SK-N-SH (cell line): ENCODE measurements at regions not wholly inside any gene's neighbourhood (a gene's known extent, or its start where the extent isn't known, plus 50 kb on each side); places are given as distances from the start of the nearest gene placed in this dataset.

Experiments
- CTCF ChIA-PET: fragments of 300-600, 350-600 bp; formaldehyde crosslinking; extraction: SDS; loops from one replicate; lab custom pipeline; 2021; lab: Yijun Ruan, JAX
- POLR2A ChIA-PET: fragments of 350-600 bp; sonication (Branson Sonifier 250); formaldehyde crosslinking; extraction: SDS; loops from one replicate; lab custom pipeline; 2020; ENCODE audit warnings: antibody characterized with exemption, inconsistent platforms; lab: Yijun Ruan, JAX
- DNase-seq: peaks from one replicate; pipeline ENCODE4 v3.0.0; 2012
- H2AFZ ChIP-seq: fragments of 200-600 bp; sonication (generic); 2 replicates; pipeline ENCODE4 v1.8.1; 2016; ENCODE audit warnings: antibody characterized with exemption, mild to moderate bottlenecking, low read depth
- H3F3A ChIP-seq: fragments of 200-600 bp; sonication (generic); replicated peaks from 2 replicates; pipeline ENCODE3; 2016; ENCODE audit warnings: antibody characterized with exemption, mild to moderate bottlenecking; ENCODE audit not compliant: insufficient read depth
- H3K27ac ChIP-seq, 2 experiments: fragments of 200-500 bp in 1 of 2; fragments of 200-600 bp in 1 of 2; sonication (Bioruptor generic) in 1 of 2; sonication (generic), shearing (Covaris generic) in 1 of 2; 2 replicates each; pipeline versions ENCODE4 v1.5.1 to v1.6.1; 2014 to 2016; ENCODE audit warnings: low read depth in 2 of 2, inconsistent platforms in 1 of 2, low read length in 1 of 2, mild to moderate bottlenecking in 1 of 2, mixed read lengths in 1 of 2
- H3K27me3 ChIP-seq: fragments of 200-600 bp; sonication (generic), shearing (Covaris generic); 2 replicates; pipeline ENCODE4 v1.6.1; 2016; ENCODE audit warnings: mixed run types; ENCODE audit not compliant: insufficient read depth
- H3K36me3 ChIP-seq, 2 experiments: fragments of 200-500 bp in 1 of 2; fragments of 200-600 bp in 1 of 2; sonication (Bioruptor generic) in 1 of 2; sonication (generic) in 1 of 2; replicated peaks in 1 of 2; 2 replicates each; pipeline versions ENCODE3 to v1.5.1; 2014 to 2016; ENCODE audit warnings: low read length in 1 of 2, mild to moderate bottlenecking in 1 of 2; ENCODE audit not compliant: insufficient read depth in 2 of 2, control insufficient read depth in 1 of 2
- H3K4me1 ChIP-seq, 2 experiments: fragments of 200-500 bp in 1 of 2; fragments of 200-600 bp in 1 of 2; sonication (Bioruptor generic) in 1 of 2; sonication (generic), shearing (Covaris generic) in 1 of 2; 2 replicates each; pipeline versions ENCODE4 v1.5.1 to v1.6.1; 2014 to 2016; ENCODE audit warnings: low read depth in 1 of 2, low read length in 1 of 2, mixed run types in 1 of 2; ENCODE audit not compliant: insufficient read depth in 2 of 2, control insufficient read depth in 1 of 2
- H3K4me2 ChIP-seq: fragments of 200-600 bp; sonication (generic), shearing (Covaris generic); 2 replicates; pipeline ENCODE4 v1.6.1; 2017; ENCODE audit warnings: mixed run types
- H3K4me3 ChIP-seq, 2 experiments: fragments of 200-500 bp in 1 of 2; fragments of 200-600 bp in 1 of 2; sonication (Bioruptor generic) in 1 of 2; sonication (generic), shearing (Covaris generic) in 1 of 2; 2 replicates each; pipeline versions ENCODE4 v1.5.1 to v1.8.1; 2014 to 2016; ENCODE audit warnings: low read depth in 2 of 2, inconsistent platforms in 1 of 2, low read length in 1 of 2, mild to moderate bottlenecking in 1 of 2, mixed read lengths in 1 of 2, moderate library complexity in 1 of 2
- H3K79me2 ChIP-seq: fragments of 200-600 bp; sonication (generic); 2 replicates; pipeline ENCODE4 v1.8.1; 2017; ENCODE audit warnings: mild to moderate bottlenecking; ENCODE audit not compliant: insufficient read depth
- H3K9ac ChIP-seq: fragments of 200-600 bp; sonication (generic); 2 replicates; pipeline ENCODE4 v1.6.1; 2017; ENCODE audit warnings: mixed run types
- H3K9me2 ChIP-seq: fragments of 200-600 bp; sonication (generic); 2 replicates; pipeline ENCODE4 v1.6.1; 2017; ENCODE audit warnings: mixed run types
- H3K9me3 ChIP-seq: fragments of 200-600 bp; sonication (generic); 2 replicates; pipeline ENCODE4 v1.6.1; 2017; ENCODE audit warnings: mixed run types, mild to moderate bottlenecking, moderate library complexity
- H4K20me1 ChIP-seq: fragments of 200-600 bp; sonication (generic); 2 replicates; pipeline ENCODE4 v1.6.1; 2017; ENCODE audit warnings: mild to moderate bottlenecking, mixed run types; ENCODE audit not compliant: insufficient read depth
- ELF1 ChIP-seq: IDR thresholded peaks from 2 replicates; pipeline ENCODE4 v1.4.0; 2012
- EP300 ChIP-seq, 2 experiments: IDR thresholded peaks; 2 replicates each; pipeline versions ENCODE4 v1.4.0 to v1.6.1; 2012; ENCODE audit warnings: borderline replicate concordance in 1 of 2, low read depth in 1 of 2, low read length in 1 of 2
- EZH2phosphoT487 ChIP-seq: fragments of 200-600 bp; sonication (generic); IDR thresholded peaks from 2 replicates; pipeline ENCODE4 v1.6.1; 2017; ENCODE audit warnings: low read depth, mixed run types, mild to moderate bottlenecking, antibody characterized with exemption, moderate library complexity, borderline replicate concordance
- FOXJ3 ChIP-seq: sonication (generic); formaldehyde crosslinking; IDR thresholded peaks from 2 replicates; pipeline ENCODE4 v1.5.1; 2020; ENCODE audit warnings: mild to moderate bottlenecking, missing genetic modification reagents
- GABPA ChIP-seq: IDR thresholded peaks from 2 replicates; pipeline ENCODE4 v1.4.0; 2012; ENCODE audit warnings: low read depth, mild to moderate bottlenecking
- GATA2 ChIP-seq: sonication (generic); formaldehyde crosslinking; IDR thresholded peaks from 2 replicates; pipeline ENCODE4 v1.5.0; 2020; ENCODE audit warnings: mild to moderate bottlenecking, missing genetic modification reagents
- IRF3 ChIP-seq: fragments of 150-350 bp; IDR thresholded peaks from 2 replicates; pipeline ENCODE4 v1.6.1; 2016; ENCODE audit warnings: mild to moderate bottlenecking, low read depth, low read length
- JUND ChIP-seq: IDR thresholded peaks from 2 replicates; pipeline ENCODE4 v1.4.0; 2012
- MAX ChIP-seq: IDR thresholded peaks from 2 replicates; pipeline ENCODE4 v1.4.0; 2012; ENCODE audit warnings: low read depth
- MXI1 ChIP-seq: IDR thresholded peaks from 2 replicates; pipeline ENCODE4 v1.6.1; 2012; ENCODE audit warnings: mild to moderate bottlenecking, low read depth, low read length, improper control_type of control experiment
- NFIC ChIP-seq: IDR thresholded peaks from 2 replicates; pipeline ENCODE4 v1.4.0; 2012; ENCODE audit warnings: borderline replicate concordance
- NRF1 ChIP-seq: IDR thresholded peaks from 2 replicates; pipeline ENCODE4 v1.6.1; 2012; ENCODE audit warnings: low read depth, mild to moderate bottlenecking, low read length
- POLR2AphosphoS5 ChIP-seq: IDR thresholded peaks from 2 replicates; pipeline ENCODE4 v1.6.1; 2012; ENCODE audit warnings: low read depth, low read length
- RAD21 ChIP-seq: IDR thresholded peaks from 2 replicates; pipeline ENCODE4 v1.6.1; 2012; ENCODE audit warnings: mild to moderate bottlenecking, low read length
- RCOR1 ChIP-seq: fragments of 150-350 bp; IDR thresholded peaks from 2 replicates; pipeline ENCODE4 v1.6.1; 2017; ENCODE audit warnings: antibody characterized with exemption, low read length
- RFX5 ChIP-seq: IDR thresholded peaks from 2 replicates; pipeline ENCODE4 v1.6.1; 2012; ENCODE audit warnings: mild to moderate bottlenecking, improper control_type of control experiment, low read length
- RXRA ChIP-seq: IDR thresholded peaks from 2 replicates; pipeline ENCODE4 v1.4.0; 2012; ENCODE audit warnings: low read depth, mild to moderate bottlenecking, borderline replicate concordance
- SIN3A ChIP-seq: IDR thresholded peaks from 2 replicates; pipeline ENCODE4 v1.6.1; 2012; ENCODE audit warnings: low read depth, mild to moderate bottlenecking, low read length, moderate library complexity, borderline replicate concordance
- TCF12 ChIP-seq: IDR thresholded peaks from 2 replicates; pipeline ENCODE4 v1.4.0; 2012
- TEAD4 ChIP-seq: IDR thresholded peaks from 2 replicates; pipeline ENCODE4 v1.4.0; 2012; ENCODE audit warnings: mild to moderate bottlenecking, borderline replicate concordance; ENCODE audit not compliant: insufficient read depth
- YY1 ChIP-seq: IDR thresholded peaks from 2 replicates; pipeline ENCODE4 v1.4.0; 2012; ENCODE audit warnings: low read depth, mild to moderate bottlenecking
- WGBS: methylation state at CpG from one replicate; pipeline ENCODE4 v1.1.6; 2017; ENCODE audit warnings: low lambda C conversion rate; 5-methylcytosine and 5-hydroxymethylcytosine counted together
- TF ChIP-seq, protein P1 (sequence below): IDR thresholded peaks from 2 replicates; pipeline ENCODE4 v1.4.0; 2012; ENCODE audit warnings: low read depth, borderline replicate concordance
- TF ChIP-seq, protein P2 (sequence below): fragments of 200-600 bp; sonication (generic); IDR thresholded peaks from 2 replicates; pipeline ENCODE4 v1.6.1; 2017; ENCODE audit warnings: antibody characterized with exemption, mild to moderate bottlenecking, moderate library complexity

DNA sequence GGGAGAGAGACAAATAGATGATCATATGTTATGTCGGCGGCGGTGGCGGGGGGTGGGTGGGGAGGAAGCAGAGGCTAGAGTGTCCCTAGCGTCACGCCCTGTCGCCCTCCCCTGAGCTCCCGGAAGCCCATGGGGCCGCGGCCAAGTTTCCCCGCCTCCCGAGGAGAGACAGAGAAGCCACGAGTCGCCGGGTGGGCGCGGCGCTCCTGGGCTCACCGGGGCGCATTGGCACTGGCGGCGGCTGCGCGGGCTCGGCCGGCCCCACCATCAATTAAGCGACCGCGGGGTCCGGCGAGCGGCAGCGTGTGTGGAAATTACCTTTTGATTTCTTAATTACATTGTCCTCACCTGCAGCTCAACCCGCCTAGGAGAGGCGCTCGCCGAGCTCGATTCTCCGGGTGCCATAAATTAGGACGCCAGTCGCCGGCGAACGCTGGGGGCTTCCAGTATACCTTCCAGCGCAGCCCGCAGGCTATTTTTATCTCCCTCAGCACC, 119.9 kb upstream of the LHX5 start:
- H3K9me2 ChIP-seq = no peaks in the 10 kb centered on the region
- no peaks in the 10 kb centered on the region for H3K9me3 ChIP-seq
- H3K27me3 ChIP-seq = no peaks in the 10 kb centered on the region
- CTCF ChIA-PET = interaction anchor here (1.0 to 1.5 kb wide), 2 partner anchors 9 to 12 kb away, joined by 3 read pairs; no protein-coding TSS in a partner anchor
- H3K4me3 ChIP-seq = no peak overlapping the region; a peak in 1 of 4 replicates
- no peak overlapping the region for H2AFZ ChIP-seq
- POLR2A ChIA-PET = no interaction called here
- H3K79me2 ChIP-seq = no peaks in the 10 kb centered on the region
- H3K27ac ChIP-seq = no peak overlapping the region
- no peak overlapping the region for H3K9ac ChIP-seq
- WGBS = 7% methylated on average over 27 of the region's 46 CpGs
- no peaks in the 10 kb centered on the region for H3K36me3 ChIP-seq
- peak; percentile 72 for DNase-seq
- H3F3A ChIP-seq = no peaks in the 10 kb centered on the region
- H4K20me1 ChIP-seq = no peaks in the 10 kb centered on the region
- TF ChIP-seq RCOR1 = no peak
- TF ChIP-seq FOXJ3 (CRISPR knock-in tag) = no peak
- TF ChIP-seq JUND = no peak
- TF ChIP-seq RXRA = no peak
- no peak for TF ChIP-seq NRF1
- H3K4me1 ChIP-seq = no peaks in the 10 kb centered on the region
- H3K4me2 ChIP-seq = no peak overlapping the region

DNA sequence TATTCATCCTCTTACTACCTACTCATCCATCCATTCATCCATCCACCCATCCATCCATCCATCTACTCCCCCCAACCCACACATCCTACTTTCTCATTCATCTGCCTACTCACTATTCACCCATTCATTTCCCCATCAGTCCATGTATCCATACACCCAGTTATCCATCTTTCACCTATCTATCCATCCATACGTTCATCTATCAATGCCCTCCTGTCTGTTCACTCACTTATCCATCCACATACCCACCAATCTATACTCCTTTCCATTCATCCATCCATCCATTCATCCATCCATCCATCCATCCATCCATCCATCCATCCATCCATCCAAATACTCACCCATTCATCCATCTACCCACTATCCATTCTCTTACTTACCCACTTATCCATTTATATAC, 117.8 kb upstream of the LHX5 start:
- H3K27me3 ChIP-seq = no peaks in the 10 kb centered on the region
- H3K4me3 ChIP-seq = no peak overlapping the region
- DNase-seq = no peak
- H3K27ac ChIP-seq = no peak overlapping the region
- H2AFZ ChIP-seq = no peak overlapping the region
- WGBS = 5% methylated on average over 1 of the region's 1 CpG
- no peaks in the 10 kb centered on the region for H3K4me1 ChIP-seq
- no peaks in the 10 kb centered on the region for H3K9me2 ChIP-seq
- TF ChIP-seq TEAD4 (no peak), TCF12 (no peak), YY1 (no peak), FOXJ3 (CRISPR knock-in tag) (no peak), NFIC (no peak), MXI1 (no peak), RAD21 (no peak), RFX5 (no peak), NRF1 (no peak), SIN3A (no peak), EZH2phosphoT487 (no peak), POLR2AphosphoS5 (no peak), IRF3 (no peak), ELF1 (no peak), MAX (no peak), EP300 (IDR thresholded peaks at IDR 0.05; ENCODE audit: borderline replicate concordance in 1 of 2, low read depth in 1 of 2, low read length in 1 of 2) (no peak), GATA2 (CRISPR knock-in tag) (no peak), GABPA (no peak)
- TF ChIP-seq, protein P1, sequence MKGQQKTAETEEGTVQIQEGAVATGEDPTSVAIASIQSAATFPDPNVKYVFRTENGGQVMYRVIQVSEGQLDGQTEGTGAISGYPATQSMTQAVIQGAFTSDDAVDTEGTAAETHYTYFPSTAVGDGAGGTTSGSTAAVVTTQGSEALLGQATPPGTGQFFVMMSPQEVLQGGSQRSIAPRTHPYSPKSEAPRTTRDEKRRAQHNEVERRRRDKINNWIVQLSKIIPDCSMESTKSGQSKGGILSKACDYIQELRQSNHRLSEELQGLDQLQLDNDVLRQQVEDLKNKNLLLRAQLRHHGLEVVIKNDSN = no peak
- TF ChIP-seq, protein P2, sequence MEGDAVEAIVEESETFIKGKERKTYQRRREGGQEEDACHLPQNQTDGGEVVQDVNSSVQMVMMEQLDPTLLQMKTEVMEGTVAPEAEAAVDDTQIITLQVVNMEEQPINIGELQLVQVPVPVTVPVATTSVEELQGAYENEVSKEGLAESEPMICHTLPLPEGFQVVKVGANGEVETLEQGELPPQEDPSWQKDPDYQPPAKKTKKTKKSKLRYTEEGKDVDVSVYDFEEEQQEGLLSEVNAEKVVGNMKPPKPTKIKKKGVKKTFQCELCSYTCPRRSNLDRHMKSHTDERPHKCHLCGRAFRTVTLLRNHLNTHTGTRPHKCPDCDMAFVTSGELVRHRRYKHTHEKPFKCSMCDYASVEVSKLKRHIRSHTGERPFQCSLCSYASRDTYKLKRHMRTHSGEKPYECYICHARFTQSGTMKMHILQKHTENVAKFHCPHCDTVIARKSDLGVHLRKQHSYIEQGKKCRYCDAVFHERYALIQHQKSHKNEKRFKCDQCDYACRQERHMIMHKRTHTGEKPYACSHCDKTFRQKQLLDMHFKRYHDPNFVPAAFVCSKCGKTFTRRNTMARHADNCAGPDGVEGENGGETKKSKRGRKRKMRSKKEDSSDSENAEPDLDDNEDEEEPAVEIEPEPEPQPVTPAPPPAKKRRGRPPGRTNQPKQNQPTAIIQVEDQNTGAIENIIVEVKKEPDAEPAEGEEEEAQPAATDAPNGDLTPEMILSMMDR = no peak
- H3K79me2 ChIP-seq = no peaks in the 10 kb centered on the region
- no peaks in the 10 kb centered on the region for H3K9me3 ChIP-seq
- CTCF ChIA-PET = no interaction called here
- no peaks in the 10 kb centered on the region for H3F3A ChIP-seq
- no peaks in the 10 kb centered on the region for H4K20me1 ChIP-seq
- POLR2A ChIA-PET = no interaction called here
- H3K4me2 ChIP-seq = no peak overlapping the region
- H3K36me3 ChIP-seq = no peaks in the 10 kb centered on the region
- no peak overlapping the region for H3K9ac ChIP-seq
